Right lobe of liver (tissue), 4 donors: ENCODE measurements at regions not wholly inside any gene's neighbourhood (a gene's known extent, or its start where the extent isn't known, plus 50 kb on each side); places are given as distances from the start of the nearest gene placed in this dataset.

Experiments used
- POLR2A ChIP-seq: fragments of 450-650 bp; IDR thresholded peaks from one replicate; pipeline ENCODE4 v1.6.1; 2017; ENCODE audit warnings: antibody characterized with exemption, mild to moderate bottlenecking
- TF ChIP-seq, protein P1 (sequence below), 4 donors: fragments of 200-600 bp in 3 of 4; fragments of 450-650 bp in 1 of 4; IDR thresholded peaks; one replicate each; pipeline versions ENCODE4 v1.5.1 to v1.8.0; 2016 to 2022; ENCODE audit warnings: antibody characterized with exemption in 4 of 4, mild to moderate bottlenecking in 2 of 4
- donor health status: DM: no; HTN: no; CAD: no.
- donor health status: DM: no; HTN: no; CAD: no.
- donor health status: DM: no; HTN: yes; CAD: no.

DNA sequence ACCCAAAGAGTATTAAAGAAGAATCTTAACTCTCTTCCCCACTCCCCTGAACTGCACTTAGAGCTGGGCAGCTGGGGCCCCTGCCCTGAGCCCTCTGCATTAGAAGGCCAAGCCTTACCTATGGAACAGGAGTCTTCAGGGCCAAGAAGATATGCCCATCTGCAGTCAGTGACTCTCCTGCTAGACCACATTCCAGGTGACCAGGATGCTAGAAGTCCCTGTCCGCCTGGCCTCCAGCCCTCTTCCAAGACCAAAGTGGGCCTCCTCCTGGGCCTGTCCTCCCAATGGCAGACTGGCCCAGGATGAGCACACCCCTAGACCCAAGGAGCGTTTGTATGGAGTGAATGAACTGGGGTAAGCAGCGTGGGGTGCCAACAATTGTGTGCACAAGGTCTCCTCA is 259.1 kb downstream of the LY86 start:
- TF ChIP-seq, protein P1, sequence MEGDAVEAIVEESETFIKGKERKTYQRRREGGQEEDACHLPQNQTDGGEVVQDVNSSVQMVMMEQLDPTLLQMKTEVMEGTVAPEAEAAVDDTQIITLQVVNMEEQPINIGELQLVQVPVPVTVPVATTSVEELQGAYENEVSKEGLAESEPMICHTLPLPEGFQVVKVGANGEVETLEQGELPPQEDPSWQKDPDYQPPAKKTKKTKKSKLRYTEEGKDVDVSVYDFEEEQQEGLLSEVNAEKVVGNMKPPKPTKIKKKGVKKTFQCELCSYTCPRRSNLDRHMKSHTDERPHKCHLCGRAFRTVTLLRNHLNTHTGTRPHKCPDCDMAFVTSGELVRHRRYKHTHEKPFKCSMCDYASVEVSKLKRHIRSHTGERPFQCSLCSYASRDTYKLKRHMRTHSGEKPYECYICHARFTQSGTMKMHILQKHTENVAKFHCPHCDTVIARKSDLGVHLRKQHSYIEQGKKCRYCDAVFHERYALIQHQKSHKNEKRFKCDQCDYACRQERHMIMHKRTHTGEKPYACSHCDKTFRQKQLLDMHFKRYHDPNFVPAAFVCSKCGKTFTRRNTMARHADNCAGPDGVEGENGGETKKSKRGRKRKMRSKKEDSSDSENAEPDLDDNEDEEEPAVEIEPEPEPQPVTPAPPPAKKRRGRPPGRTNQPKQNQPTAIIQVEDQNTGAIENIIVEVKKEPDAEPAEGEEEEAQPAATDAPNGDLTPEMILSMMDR (IDR thresholded peaks at IDR 0.05) = no peak
- TF ChIP-seq POLR2A = no peak
